Osteoblast (primary cell): ENCODE measurements at regions not wholly inside any gene's neighbourhood (a gene's known extent, or its start where the extent isn't known, plus 50 kb on each side); places are given as distances from the start of the nearest gene placed in this dataset.
"Not testable (repeated sequence)": the region's sequence is repeated elsewhere in the genome, so short reads cannot be mapped to it uniquely, and the experiment has no call there.

Experiments
- DNase-seq: peaks from one replicate; pipeline ENCODE4 v3.0.0; 2011; ENCODE audit warnings: low spot score, mixed read lengths; ENCODE audit not compliant: insufficient read length; ENCODE audit errors: missing footprints
- H2AFZ ChIP-seq: 2 replicates; pipeline ENCODE4 v1.6.0; 2011; ENCODE audit warnings: mild to moderate bottlenecking, low read length
- H3K27ac ChIP-seq: 2 replicates; pipeline ENCODE4 v1.5.1; 2011; ENCODE audit warnings: mild to moderate bottlenecking, low read depth, low read length, moderate library complexity
- H3K27me3 ChIP-seq: 2 replicates; pipeline ENCODE4 v1.6.0; 2012; ENCODE audit warnings: mild to moderate bottlenecking, control low read depth, inconsistent platforms, low read length, moderate library complexity; ENCODE audit not compliant: insufficient read depth
- H3K36me3 ChIP-seq: 2 replicates; pipeline ENCODE4 v1.5.1; 2011; ENCODE audit warnings: mild to moderate bottlenecking, low read length, control low read depth, moderate library complexity; ENCODE audit not compliant: insufficient read depth
- H3K4me1 ChIP-seq: 2 replicates; pipeline ENCODE4 v1.5.1; 2011; ENCODE audit warnings: mild to moderate bottlenecking, low read length, control low read depth, moderate library complexity; ENCODE audit not compliant: insufficient read depth
- H3K4me2 ChIP-seq: 2 replicates; pipeline ENCODE4 v1.6.0; 2011; ENCODE audit warnings: mild to moderate bottlenecking, low read length; ENCODE audit not compliant: insufficient read depth
- H3K4me3 ChIP-seq: fragments of 200-600 bp; sonication (generic); 3 replicates; pipeline ENCODE4 v1.5.1; 2012; ENCODE audit warnings: mild to moderate bottlenecking, low read length, inconsistent platforms; ENCODE audit not compliant: insufficient read depth
- H3K79me2 ChIP-seq: 2 replicates; pipeline ENCODE4 v1.6.0; 2012; ENCODE audit warnings: mild to moderate bottlenecking, low read length, control low read depth, inconsistent platforms; ENCODE audit not compliant: insufficient read depth
- H3K9me3 ChIP-seq: 2 replicates; pipeline ENCODE4 v1.5.1; 2011; ENCODE audit warnings: low read depth, low read length, control low read depth
- H4K20me1 ChIP-seq: 2 replicates; pipeline ENCODE4 v1.6.0; 2012; ENCODE audit warnings: mild to moderate bottlenecking, low read length, control low read depth; ENCODE audit not compliant: insufficient read depth
- CTCF ChIP-seq: IDR thresholded peaks from 2 replicates; pipeline ENCODE4 v1.5.1; 2011; ENCODE audit warnings: mild to moderate bottlenecking, low read depth, low read length, moderate library complexity; ENCODE audit errors: extremely low read depth

- H4K20me1 ChIP-seq, H3K9me3 ChIP-seq, H3K79me2 ChIP-seq, H3K4me3 ChIP-seq, H3K4me2 ChIP-seq, H3K4me1 ChIP-seq, H2AFZ ChIP-seq, H3K36me3 ChIP-seq, H3K27ac ChIP-seq, H3K27me3 ChIP-seq: not testable (repeated sequence)
- peak; percentile 95 for DNase-seq
- peak; percentile 56 for TF ChIP-seq CTCF
These were observed 202.3 kb downstream of the TBC1D2B start for GRCh38 chr15:77875066-77875721.

GRCh38 chr15:77874063-77874462 lies 203.4 kb downstream of the TBC1D2B start:
- H3K4me3 ChIP-seq, result no peak overlapping the region
- H3K36me3 ChIP-seq, result no peaks in the 10 kb centered on the region
- H3K4me1 ChIP-seq, result peaks cover 4% of the 10 kb centered on the region
- TF ChIP-seq CTCF, result no peak
- H3K27me3 ChIP-seq, result no peaks in the 10 kb centered on the region
- peak; percentile 15 for DNase-seq
- H3K9me3 ChIP-seq, result no peaks in the 10 kb centered on the region
- no peak overlapping the region for H3K4me2 ChIP-seq
- no peak overlapping the region for H3K27ac ChIP-seq
- no peaks in the 10 kb centered on the region for H3K79me2 ChIP-seq
- no peaks in the 10 kb centered on the region for H4K20me1 ChIP-seq
- no peak overlapping the region for H2AFZ ChIP-seq

GRCh38 chr15:77872521-77873425 lies 204.7 kb downstream of the TBC1D2B start:
- H3K9me3 ChIP-seq, H3K36me3 ChIP-seq, H3K4me2 ChIP-seq, H3K79me2 ChIP-seq, H3K4me1 ChIP-seq, H4K20me1 ChIP-seq, H3K27ac ChIP-seq, H3K4me3 ChIP-seq, H3K27me3 ChIP-seq, H2AFZ ChIP-seq: not testable (repeated sequence)
- DNase-seq, result peak; percentile 50

GRCh38 chr15:77871852-77872371 lies 205.6 kb downstream of the TBC1D2B start:
- Histone ChIP-seq H3K79me2 (no peaks in the 10 kb centered on the region), H3K4me2 (no peak overlapping the region), H3K27me3 (no peaks in the 10 kb centered on the region), H3K4me3 (no peak overlapping the region), H3K4me1 (peaks cover 4% of the 10 kb centered on the region), H2AFZ (no peak overlapping the region), H3K9me3 (no peaks in the 10 kb centered on the region), H4K20me1 (no peaks in the 10 kb centered on the region), H3K36me3 (no peaks in the 10 kb centered on the region), H3K27ac (no peak overlapping the region)
- peak; percentile 18 for DNase-seq
- TF ChIP-seq CTCF, result peak; percentile 26
